Heart left ventricle (tissue), 13 donors: ENCODE measurements at regions not wholly inside any gene's neighbourhood (a gene's known extent, or its start where the extent isn't known, plus 50 kb on each side); places are given as distances from the start of the nearest gene placed in this dataset.

Experiments
- CTCF ChIP-seq, 12 donors: fragments of 200-600 bp; sonication (generic) in 4 of 12; IDR thresholded peaks; one replicate each; pipeline versions ENCODE4 v1.5.0 to v1.8.0; 2018 to 2022; ENCODE audit warnings: antibody characterized with exemption in 12 of 12, mild to moderate bottlenecking in 5 of 12
- POLR2A ChIP-seq, 2 donors: fragments of 450-650 bp; IDR thresholded peaks; one replicate each; pipeline ENCODE4 v1.6.1; 2017; ENCODE audit warnings: antibody characterized with exemption in 2 of 2, mild to moderate bottlenecking in 2 of 2, moderate library complexity in 2 of 2
- donor health status: ischemic (EF 13 %, LVEDD 7.1; RV severe dilation, severe dysfunction).
- donor health status: DM: no; HTN: yes; CAD: no.
- donor health status: DM: no; HTN: no; CAD: no.
- donor health status: ischemic (EF 25% LVEDD 6.9; RV normal size, moderate dysfunction).
- donor health status: ischemic (EF 25% LVEDD 5.7; RV mildly dilated, moderate dysfunction).
- donor health status: ischemic (EF 35%, LVEDD 5.7; RV mildly dilated, moderate dysfunction).
- donor health status: nonischemic (EF 11% LVEDD 7.7; RV severe dilation, severe dysfunction).
- donor health status: DM: yes; HTN: yes; CAD: no.
- donor health status: PGD.
- donor health status: ischemic (EF 29% LVEDD 5.4; RV normal size, mild dysfunction).
- donor health status: nonischemic (EF 23%, LVEDD 6.1; RV moderate dilation, normal function).

GRCh38 chr4:3699678-3700077 lies 66.5 kb upstream of the ADRA2C start:
- TF ChIP-seq CTCF (IDR thresholded peaks at IDR 0.05) (no peak), POLR2A (IDR thresholded peaks at IDR 0.05) (no peak)
